ENCODE measurements at regions not wholly inside any gene's neighbourhood (a gene's known extent, or its start where the extent isn't known, plus 50 kb on each side); places are given as distances from the start of the nearest gene placed in this dataset.

GRCh38 chr6:120627612-120628011 is 706.7 kb downstream of the TBC1D32 start:
- DNase-seq (ENCODE audit: low read depth), result no peak

GRCh38 chr6:120622127-120622631 is 712.1 kb downstream of the TBC1D32 start:
- no peak for DNase-seq (ENCODE audit: low read depth)

- DNase-seq (ENCODE audit: low read depth), result no peak
Observed at GRCh38 chr6:120620900-120621299, 713.4 kb downstream of the TBC1D32 start.

GRCh38 chr6:120615238-120615637 is 719.0 kb downstream of the TBC1D32 start:
- no peak for DNase-seq (ENCODE audit: low read depth)

- DNase-seq (ENCODE audit: low read depth), result no peak
Observed at GRCh38 chr6:120614723-120615122, 719.6 kb downstream of the TBC1D32 start.

GRCh38 chr6:120608826-120609225 is 725.5 kb downstream of the TBC1D32 start:
- no peak for DNase-seq (ENCODE audit: low read depth)

GRCh38 chr6:120606743-120607142 is 727.5 kb downstream of the TBC1D32 start:
- DNase-seq (ENCODE audit: low read depth), result no peak

- no peak for DNase-seq (ENCODE audit: low read depth)
Observed at GRCh38 chr6:120604510-120604909, 729.8 kb downstream of the TBC1D32 start.

GRCh38 chr6:120590611-120591010 is 743.7 kb downstream of the TBC1D32 start:
- no peak for DNase-seq (ENCODE audit: low read depth)

GRCh38 chr6:120588424-120588823 is 745.9 kb downstream of the TBC1D32 start:
- DNase-seq (ENCODE audit: low read depth), result no peak

- DNase-seq (ENCODE audit: low read depth), result no peak
Observed at GRCh38 chr6:120587381-120587780, 746.9 kb downstream of the TBC1D32 start.

- no peak for DNase-seq (ENCODE audit: low read depth)
Observed at GRCh38 chr6:120584111-120584760, 750.0 kb downstream of the TBC1D32 start.

GRCh38 chr6:120576061-120576460 is 758.2 kb downstream of the TBC1D32 start:
- DNase-seq (ENCODE audit: low read depth), result no peak

GRCh38 chr6:120569714-120570113 is 764.6 kb downstream of the TBC1D32 start:
- DNase-seq (ENCODE audit: low read depth), result no peak

GRCh38 chr6:120564779-120565178 is 769.5 kb downstream of the TBC1D32 start:
- no peak for DNase-seq (ENCODE audit: low read depth)

GRCh38 chr6:120558294-120558693 is 776.0 kb downstream of the TBC1D32 start:
- DNase-seq (ENCODE audit: low read depth), result no peak

GRCh38 chr6:120557554-120557953 is 776.7 kb downstream of the TBC1D32 start:
- DNase-seq (ENCODE audit: low read depth), result no peak

GRCh38 chr6:120556491-120556890 is 777.8 kb downstream of the TBC1D32 start:
- DNase-seq (ENCODE audit: low read depth), result no peak

GRCh38 chr6:120553353-120553752 is 780.9 kb downstream of the TBC1D32 start:
- DNase-seq (ENCODE audit: low read depth), result no peak

- no peak for DNase-seq (ENCODE audit: low read depth)
Observed at GRCh38 chr6:120545353-120545752, 788.9 kb downstream of the TBC1D32 start.

- no peak for DNase-seq (ENCODE audit: low read depth)
Observed at GRCh38 chr6:120534954-120535353, 799.3 kb downstream of the TBC1D32 start.

GRCh38 chr6:120526576-120526975 is 807.7 kb downstream of the TBC1D32 start:
- no peak for DNase-seq (ENCODE audit: low read depth)

GRCh38 chr6:120514544-120514943 is 819.7 kb downstream of the TBC1D32 start:
- DNase-seq (ENCODE audit: low read depth), result no peak

- DNase-seq (ENCODE audit: low read depth), result no peak
Observed at GRCh38 chr6:120511712-120512111, 822.6 kb downstream of the TBC1D32 start.
